H1 (cell line): ENCODE measurements at regions not wholly inside any gene's neighbourhood (a gene's known extent, or its start where the extent isn't known, plus 50 kb on each side); places are given as distances from the start of the nearest gene placed in this dataset.

ENCODE experiments used
- CTCF ChIA-PET: fragments of 300-600 bp; sonication (Branson Sonifier 250); formaldehyde crosslinking; loops from one replicate; lab custom pipeline; 2021; ENCODE audit not compliant: partially characterized antibody; lab: Charles Lee
- POLR2A ChIA-PET: fragments of 300-600 bp; sonication (Branson Sonifier 250); formaldehyde crosslinking; loops from one replicate; lab custom pipeline; 2021; ENCODE audit warnings: inconsistent platforms; ENCODE audit not compliant: partially characterized antibody; lab: Charles Lee
- DNase-seq, 2 experiments: peaks; one replicate each; pipeline versions ENCODE4 v3.0.0 to v3.0.0-alpha.2; 2010 to 2022; ENCODE audit warnings: low spot score in 2 of 2, low read depth in 1 of 2, mixed read lengths in 1 of 2
- FAIRE-seq: peaks from 2 replicates; lab custom pipeline; 2011; peaks lifted over from hg19 to GRCh38; lab: Jason Lieb, UNC
- H2AFZ ChIP-seq: 2 replicates; pipeline ENCODE4 v1.8.1; 2012; ENCODE audit warnings: low read length, inconsistent platforms
- H2AK5ac ChIP-seq: 2 replicates; pipeline ENCODE4 v1.6.1; 2013; ENCODE audit warnings: low read depth, low read length
- H2BK120ac ChIP-seq: replicated peaks from 2 replicates; pipeline ENCODE3; 2013; ENCODE audit warnings: low read depth, low read length, inconsistent platforms
- H2BK12ac ChIP-seq: 2 replicates; pipeline ENCODE4 v1.6.1; 2013; ENCODE audit warnings: low read depth, low read length
- H2BK15ac ChIP-seq: 2 replicates; pipeline ENCODE4 v1.6.1; 2013; ENCODE audit warnings: low read length
- H2BK20ac ChIP-seq: 2 replicates; pipeline ENCODE4 v1.6.1; 2013; ENCODE audit warnings: low read length
- H2BK5ac ChIP-seq: 2 replicates; pipeline ENCODE4 v1.6.1; 2013; ENCODE audit warnings: low read depth, low read length
- H3K14ac ChIP-seq: 2 replicates; pipeline ENCODE4 v1.6.1; 2013; ENCODE audit warnings: inconsistent platforms; ENCODE audit not compliant: insufficient read length
- H3K18ac ChIP-seq: 2 replicates; pipeline ENCODE4 v1.6.1; 2013; ENCODE audit warnings: low read length; ENCODE audit errors: extremely low read depth
- H3K23ac ChIP-seq: 2 replicates; pipeline ENCODE4 v1.6.1; 2013; ENCODE audit warnings: inconsistent platforms; ENCODE audit not compliant: insufficient read length
- H3K23me2 ChIP-seq: 2 replicates; pipeline ENCODE4 v1.6.1; 2013; ENCODE audit warnings: low read depth, low read length
- H3K27ac ChIP-seq: 2 replicates; pipeline ENCODE4 v1.6.1; 2011; ENCODE audit warnings: low read depth, low read length, inconsistent platforms
- H3K27me3 ChIP-seq, 4 experiments: replicated peaks in 1 of 4; 1 replicate in 1 of 4; 2 replicates in 3 of 4; pipeline versions ENCODE4 v1.6.1 to v1.8.1; 2011 to 2013; ENCODE audit warnings: low read length in 3 of 4, mild to moderate bottlenecking in 3 of 4, inconsistent platforms in 2 of 4, mixed read lengths in 2 of 4, moderate library complexity in 1 of 4; ENCODE audit not compliant: control insufficient read depth in 3 of 4, insufficient read depth in 3 of 4; ENCODE audit errors: extremely low read depth in 1 of 4
- H3K36me3 ChIP-seq, 4 experiments: 2 replicates each; pipeline versions ENCODE4 v1.6.1 to v1.8.1; 2011 to 2013; ENCODE audit warnings: mild to moderate bottlenecking in 4 of 4, low read length in 3 of 4, moderate library complexity in 2 of 4, control low read depth in 1 of 4, inconsistent platforms in 1 of 4; ENCODE audit not compliant: insufficient read depth in 4 of 4, control insufficient read depth in 2 of 4
- H3K4ac ChIP-seq: replicated peaks from 2 replicates; pipeline ENCODE3; 2013; ENCODE audit warnings: low read length, low read depth, mixed read lengths, inconsistent platforms; ENCODE audit not compliant: insufficient read length
- H3K4me1 ChIP-seq, 4 experiments: replicated peaks in 1 of 4; 1 replicate in 1 of 4; 2 replicates in 3 of 4; pipeline versions ENCODE4 v1.6.1 to v1.8.1; 2011 to 2013; ENCODE audit warnings: low read length in 3 of 4, inconsistent platforms in 2 of 4, mixed read lengths in 1 of 4; ENCODE audit not compliant: insufficient read depth in 4 of 4, control insufficient read depth in 3 of 4
- H3K4me2 ChIP-seq, 2 experiments: 2 replicates each; pipeline versions ENCODE4 v1.6.1 to v1.8.1; 2011 to 2013; ENCODE audit warnings: low read depth in 2 of 2, low read length in 2 of 2, control low read depth in 1 of 2, inconsistent platforms in 1 of 2, mild to moderate bottlenecking in 1 of 2; ENCODE audit not compliant: insufficient read depth in 1 of 2
- H3K4me3 ChIP-seq, 4 experiments: fragments of 200-600, 300-600 bp in 1 of 4; sonication (generic), shearing (Covaris generic), sonication (Bioruptor Twin) in 1 of 4; 2 replicates each; pipeline versions ENCODE4 v1.5.1 to v1.8.1; 2011 to 2016; ENCODE audit warnings: low read length in 4 of 4, low read depth in 3 of 4, control low read depth in 2 of 4, inconsistent platforms in 2 of 4, mild to moderate bottlenecking in 2 of 4, mixed read lengths in 1 of 4, moderate library complexity in 1 of 4; ENCODE audit not compliant: insufficient read depth in 2 of 4; ENCODE audit errors: extremely low read depth in 1 of 4
- H3K56ac ChIP-seq: replicated peaks from 2 replicates; pipeline ENCODE3; 2013; ENCODE audit warnings: low read depth, mild to moderate bottlenecking, mixed read lengths, low read length, inconsistent platforms; ENCODE audit not compliant: insufficient read length
- H3K79me1 ChIP-seq: 2 replicates; pipeline ENCODE4 v1.6.1; 2013; ENCODE audit warnings: low read depth, low read length, control low read depth
- H3K79me2 ChIP-seq, 2 experiments: 2 replicates each; pipeline versions ENCODE4 v1.6.1 to v1.8.1; 2012 to 2013; ENCODE audit warnings: low read length in 2 of 2, mild to moderate bottlenecking in 2 of 2, inconsistent platforms in 1 of 2; ENCODE audit not compliant: insufficient read depth in 2 of 2, control insufficient read depth in 1 of 2
- H3K9ac ChIP-seq, 4 experiments: replicated peaks in 1 of 4; 1 replicate in 1 of 4; 2 replicates in 3 of 4; pipeline versions ENCODE4 v1.6.1 to v1.8.1; 2011 to 2013; ENCODE audit warnings: low read depth in 3 of 4, low read length in 3 of 4, control low read depth in 2 of 4, mild to moderate bottlenecking in 2 of 4, moderate library complexity in 2 of 4, inconsistent platforms in 1 of 4; ENCODE audit errors: extremely low read depth in 1 of 4
- H3K9me3 ChIP-seq, 2 experiments: 2 replicates each; pipeline versions ENCODE4 v1.6.1 to v1.8.1; 2012 to 2013; ENCODE audit warnings: mild to moderate bottlenecking in 2 of 2, moderate library complexity in 2 of 2, control low read depth in 1 of 2, inconsistent platforms in 1 of 2, low read depth in 1 of 2, low read length in 1 of 2, mixed read lengths in 1 of 2; ENCODE audit not compliant: insufficient read depth in 2 of 2
- H4K20me1 ChIP-seq, 2 experiments: replicated peaks in 1 of 2; 2 replicates each; pipeline versions ENCODE3 to v1.8.1; 2011 to 2013; ENCODE audit warnings: inconsistent platforms in 2 of 2, low read length in 2 of 2, mild to moderate bottlenecking in 1 of 2; ENCODE audit not compliant: insufficient read depth in 2 of 2, control insufficient read depth in 1 of 2
- H4K5ac ChIP-seq: 2 replicates; pipeline ENCODE4 v1.6.1; 2013; ENCODE audit warnings: low read length, low read depth, mixed read lengths, inconsistent platforms; ENCODE audit not compliant: insufficient read length
- H4K8ac ChIP-seq: 2 replicates; pipeline ENCODE4 v1.8.0; 2013; ENCODE audit warnings: mild to moderate bottlenecking, moderate library complexity, low read length, inconsistent platforms; ENCODE audit not compliant: insufficient read depth; ENCODE audit errors: extremely low read depth
- H4K91ac ChIP-seq: replicated peaks from 2 replicates; pipeline ENCODE3; 2013; ENCODE audit warnings: low read length, mixed read lengths, inconsistent platforms; ENCODE audit not compliant: insufficient read length
- BACH1 ChIP-seq: IDR thresholded peaks from 2 replicates; pipeline ENCODE4 v1.6.1; 2012; ENCODE audit warnings: low read length, improper control_type of control experiment
- CBX5 ChIP-seq: fragments of 300-800, 300-1000 bp; sonication (generic); IDR thresholded peaks from 2 replicates; pipeline ENCODE4 v1.7.1; 2016; ENCODE audit warnings: antibody characterized with exemption, low read length, low read depth
- CEBPB ChIP-seq: IDR thresholded peaks from 2 replicates; pipeline ENCODE4 v1.6.1; 2012; ENCODE audit warnings: low read depth, low read length
- CHD2 ChIP-seq: IDR thresholded peaks from 2 replicates; pipeline ENCODE4 v1.6.1; 2012; ENCODE audit warnings: low read length, improper control_type of control experiment
- CREB1 ChIP-seq: IDR thresholded peaks from 2 replicates; pipeline ENCODE4 v1.6.1; 2012; ENCODE audit warnings: inconsistent platforms
- JUND ChIP-seq: IDR thresholded peaks from 2 replicates; pipeline ENCODE4 v1.6.1; 2011; ENCODE audit warnings: mild to moderate bottlenecking, improper control_type of control experiment, low read length
- PHF8 ChIP-seq: fragments of 200-600 bp; sonication (generic); conservative IDR thresholded peaks from 2 replicates; pipeline ENCODE4 v1.7.1; 2012; ENCODE audit warnings: low read depth, mild to moderate bottlenecking, inconsistent platforms, low read length, moderate library complexity
- POLR2A ChIP-seq, 2 experiments: IDR thresholded peaks; 1 replicate in 1 of 2; 2 replicates in 1 of 2; pipeline ENCODE4 v1.6.1; 2011; ENCODE audit warnings: low read depth in 2 of 2, low read length in 2 of 2, mild to moderate bottlenecking in 2 of 2; ENCODE audit errors: control extremely low read depth in 1 of 2
- POLR2AphosphoS5 ChIP-seq: IDR thresholded peaks from 2 replicates; pipeline ENCODE4 v1.6.1; 2011; ENCODE audit warnings: low read depth, low read length
- POU5F1 ChIP-seq: IDR thresholded peaks from 2 replicates; pipeline ENCODE4 v1.6.1; 2011; ENCODE audit warnings: low read depth, mild to moderate bottlenecking, low read length, moderate library complexity
- RFX5 ChIP-seq: IDR thresholded peaks from 2 replicates; pipeline ENCODE4 v1.6.1; 2011; ENCODE audit warnings: low read depth, low read length, improper control_type of control experiment, borderline replicate concordance
- SRF ChIP-seq: IDR thresholded peaks from 2 replicates; pipeline ENCODE4 v1.6.1; 2011; ENCODE audit warnings: mild to moderate bottlenecking, low read depth, low read length, moderate library complexity
- TBP ChIP-seq: IDR thresholded peaks from 2 replicates; pipeline ENCODE4 v1.6.1; 2011; ENCODE audit warnings: low read depth, low read length, improper control_type of control experiment
- WGBS, 2 experiments: shearing (Covaris generic) in 1 of 2; methylation state at CpG; one replicate each; pipeline versions ENCODE4 v1.1.6 to v1.1.7; 2013 to 2015; ENCODE audit warnings: low lambda C conversion rate in 2 of 2, mixed read lengths in 2 of 2, inconsistent platforms in 1 of 2, low coverage in 1 of 2, missing lambda C conversion rate in 1 of 2; ENCODE audit not compliant: insufficient replicate concordance in 2 of 2, insufficient coverage in 1 of 2, insufficient read length in 1 of 2; ENCODE audit errors: extremely low coverage in 1 of 2, missing lambda C conversion rate in 1 of 2; 5-methylcytosine and 5-hydroxymethylcytosine counted together
- TF ChIP-seq, protein P1 (sequence below), 3 experiments: IDR thresholded peaks; 1 replicate in 2 of 3; 2 replicates in 1 of 3; pipeline versions ENCODE4 v1.5.1 to v1.6.1; 2011; ENCODE audit warnings: low read length in 3 of 3, mild to moderate bottlenecking in 3 of 3, inconsistent platforms in 2 of 3, low read depth in 1 of 3, moderate library complexity in 1 of 3; ENCODE audit not compliant: insufficient read depth in 1 of 3; ENCODE audit errors: control extremely low read depth in 1 of 3

DNA sequence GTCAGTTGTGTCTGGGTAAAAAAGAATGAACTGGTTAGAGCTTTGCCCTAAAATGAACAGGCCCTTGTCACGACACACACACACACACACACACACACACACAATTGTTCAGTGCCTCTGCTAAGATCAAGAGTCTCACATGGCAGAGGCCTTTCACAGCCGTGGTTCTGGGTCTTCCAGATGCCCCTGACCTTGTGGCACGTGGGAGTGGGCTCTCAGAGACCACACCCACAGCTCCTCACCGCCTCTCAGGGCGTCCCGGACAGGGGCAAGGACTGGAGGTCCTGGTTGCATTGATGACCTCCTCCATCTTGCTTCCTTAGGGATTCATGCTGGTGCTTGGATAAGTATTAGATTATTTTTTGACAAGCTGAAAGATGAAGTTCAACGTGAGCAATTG, 101.0 kb downstream of the HSPH1 start:
- Histone ChIP-seq H3K4me1 (no peaks in the 10 kb centered on the region; a peak in 1 of 7 replicates), H3K56ac (no peak overlapping the region), H3K79me1 (no peaks in the 10 kb centered on the region), H3K27ac (no peak overlapping the region), H3K18ac (no peak overlapping the region), H3K4me3 (no peak overlapping the region), H4K8ac (no peak overlapping the region), H3K23ac (no peak overlapping the region), H3K9ac (no peak overlapping the region), H3K23me2 (peaks cover 4% of the 10 kb centered on the region; the same call in 1 of the 2 replicates), H3K14ac (no peak overlapping the region), H2BK20ac (no peak overlapping the region), H2AFZ (no peak overlapping the region), H4K20me1 (no peaks in the 10 kb centered on the region), H3K27me3 (no peaks in the 10 kb centered on the region), H2BK12ac (no peak overlapping the region), H3K4ac (no peak overlapping the region), H2BK5ac (no peak overlapping the region), H3K9me3 (no peaks in the 10 kb centered on the region), H2BK15ac (no peak overlapping the region), H2BK120ac (no peak overlapping the region), H2AK5ac (no peak overlapping the region), H3K79me2 (no peaks in the 10 kb centered on the region), H3K36me3 (no peaks in the 10 kb centered on the region), H4K5ac (no peak overlapping the region), H3K4me2 (no peak overlapping the region), H4K91ac (no peak overlapping the region)
- DNase-seq (no peak), FAIRE-seq (no peak)
- 75% methylated on average over 7 of the region's 7 CpGs; no CpG with 5 or more reads in 1 of the 2 experiments for WGBS, 2 experiments
- CTCF ChIA-PET: interaction anchor here (0.7 to 1.3 kb wide), 5 partner anchors 8 to 203 kb away, joined by 3 read pairs; no protein-coding TSS in a partner anchor
- POLR2A ChIA-PET: no interaction called here
- TF ChIP-seq POLR2A (IDR thresholded peaks at IDR 0.05; ENCODE audit: control extremely low read depth in 1 of 2, low read depth in 2 of 2, low read length in 2 of 2) (no peak), PHF8 (no peak), POLR2AphosphoS5 (no peak), RFX5 (no peak), SRF (no peak), BACH1 (no peak), JUND (no peak), CBX5 (no peak), CREB1 (no peak), CEBPB (no peak), CHD2 (no peak), POU5F1 (no peak), TBP (no peak)
- TF ChIP-seq, protein P1, sequence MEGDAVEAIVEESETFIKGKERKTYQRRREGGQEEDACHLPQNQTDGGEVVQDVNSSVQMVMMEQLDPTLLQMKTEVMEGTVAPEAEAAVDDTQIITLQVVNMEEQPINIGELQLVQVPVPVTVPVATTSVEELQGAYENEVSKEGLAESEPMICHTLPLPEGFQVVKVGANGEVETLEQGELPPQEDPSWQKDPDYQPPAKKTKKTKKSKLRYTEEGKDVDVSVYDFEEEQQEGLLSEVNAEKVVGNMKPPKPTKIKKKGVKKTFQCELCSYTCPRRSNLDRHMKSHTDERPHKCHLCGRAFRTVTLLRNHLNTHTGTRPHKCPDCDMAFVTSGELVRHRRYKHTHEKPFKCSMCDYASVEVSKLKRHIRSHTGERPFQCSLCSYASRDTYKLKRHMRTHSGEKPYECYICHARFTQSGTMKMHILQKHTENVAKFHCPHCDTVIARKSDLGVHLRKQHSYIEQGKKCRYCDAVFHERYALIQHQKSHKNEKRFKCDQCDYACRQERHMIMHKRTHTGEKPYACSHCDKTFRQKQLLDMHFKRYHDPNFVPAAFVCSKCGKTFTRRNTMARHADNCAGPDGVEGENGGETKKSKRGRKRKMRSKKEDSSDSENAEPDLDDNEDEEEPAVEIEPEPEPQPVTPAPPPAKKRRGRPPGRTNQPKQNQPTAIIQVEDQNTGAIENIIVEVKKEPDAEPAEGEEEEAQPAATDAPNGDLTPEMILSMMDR (IDR thresholded peaks at IDR 0.05; ENCODE audit: control extremely low read depth in 1 of 3, insufficient read depth in 1 of 3, low read depth in 1 of 3, low read length in 3 of 3): no peak
